Natural killer cell (primary cell): ENCODE measurements at regions not wholly inside any gene's neighbourhood (a gene's known extent, or its start where the extent isn't known, plus 50 kb on each side); places are given as distances from the start of the nearest gene placed in this dataset.

Experiments
- ATAC-seq, 3 donors: fragments of 150-1000 bp in 2 of 3; fragments of 200-7000 bp in 1 of 3; cut with Tn5 transposase; 1 replicate in 1 of 3; 2 replicates in 2 of 3; pipeline ENCODE4 v1.10.0; 2021; ENCODE audit warnings: mild to moderate bottlenecking in 2 of 3, moderate library complexity in 2 of 3
- DNase-seq, 2 donors: peaks; one replicate each; pipeline versions ENCODE4 v3.0.0 to v3.0.0-alpha.2; 2013 to 2021; ENCODE audit warnings: mixed read lengths in 1 of 2
- H3K27ac ChIP-seq: one replicate; pipeline ENCODE4 v1.5.1; 2013; ENCODE audit warnings: mild to moderate bottlenecking, low read length
- H3K27me3 ChIP-seq: one replicate; pipeline ENCODE4 v1.6.1; 2013; ENCODE audit warnings: low read length; ENCODE audit not compliant: control insufficient read depth, insufficient read depth
- H3K36me3 ChIP-seq: one replicate; pipeline ENCODE4 v1.6.1; 2013; ENCODE audit warnings: low read length; ENCODE audit not compliant: control insufficient read depth, insufficient read depth
- H3K4me1 ChIP-seq: one replicate; pipeline ENCODE4 v1.6.1; 2013; ENCODE audit warnings: low read length; ENCODE audit not compliant: control insufficient read depth, insufficient read depth
- H3K4me3 ChIP-seq: one replicate; pipeline ENCODE4 v1.5.1; 2013; ENCODE audit warnings: low read length
- H3K9me3 ChIP-seq: one replicate; pipeline ENCODE4 v1.6.1; 2013; ENCODE audit warnings: low read length; ENCODE audit not compliant: control insufficient read depth, insufficient read depth
- H3K27ac Mint-ChIP-seq, 2 donors: one replicate each; pipeline ENCODE4 v1.8.0; 2022; ENCODE audit warnings: mild to moderate bottlenecking in 2 of 2, mixed read lengths in 2 of 2, moderate library complexity in 1 of 2
- H3K27me3 Mint-ChIP-seq, 2 donors: one replicate each; pipeline ENCODE4 v1.8.0; 2022; ENCODE audit warnings: low read depth in 2 of 2, mixed read lengths in 2 of 2
- H3K36me3 Mint-ChIP-seq: one replicate; pipeline ENCODE4 v1.8.0; 2022; ENCODE audit warnings: mixed read lengths
- H3K4me1 Mint-ChIP-seq, 2 donors: one replicate each; pipeline ENCODE4 v1.8.0; 2022; ENCODE audit warnings: mixed read lengths in 2 of 2
- H3K4me3 Mint-ChIP-seq: one replicate; pipeline ENCODE4 v1.8.0; 2022; ENCODE audit warnings: mild to moderate bottlenecking, moderate library complexity, mixed read lengths
- H3K9me3 Mint-ChIP-seq, 2 donors: one replicate each; pipeline ENCODE4 v1.8.0; 2022; ENCODE audit warnings: mixed read lengths in 2 of 2
- CTCF ChIP-seq: fragments of 200-600 bp; IDR thresholded peaks from one replicate; pipeline ENCODE4 v1.8.0; 2022; ENCODE audit warnings: antibody characterized with exemption
- WGBS: methylation state at CpG from one replicate; pipeline ENCODE4 v1.1.7; 2013; ENCODE audit warnings: missing lambda C conversion rate; ENCODE audit not compliant: insufficient coverage; 5-methylcytosine and 5-hydroxymethylcytosine counted together
- intact Hi-C: fragments of 100-400 bp; cut with micrococcal nuclease; formaldehyde crosslinking; loops from one replicate; pipeline ENCODE4 v1.14.2; 2022

DNA sequence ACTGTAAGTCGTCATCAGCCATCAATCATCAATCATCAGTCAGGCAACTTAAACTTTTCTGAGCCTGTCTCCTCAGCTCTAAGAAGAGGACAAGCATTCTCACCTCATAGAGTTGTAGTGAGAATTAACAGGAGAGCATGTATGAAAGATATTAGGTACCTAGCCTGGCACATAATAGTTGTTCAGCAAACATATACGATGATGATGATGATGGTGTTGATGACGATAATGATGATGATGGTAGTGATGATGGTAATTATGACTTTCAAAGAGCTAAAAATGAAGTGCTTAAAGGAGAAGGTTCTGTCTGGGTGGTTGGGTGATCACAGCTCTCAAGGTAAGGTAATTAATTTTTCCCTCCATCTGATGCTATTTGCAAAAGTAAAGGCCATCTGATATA is 55.1 kb upstream of the ADRB1 start:
- peaks cover 39 to 48% of the 10 kb centered on the region in 2 donors for H3K27me3 Mint-ChIP-seq
- Histone ChIP-seq H3K4me3 (no peak overlapping the region), H3K27me3 (no peaks in the 10 kb centered on the region), H3K27ac (no peak overlapping the region), H3K36me3 (no peaks in the 10 kb centered on the region), H3K9me3 (no peaks in the 10 kb centered on the region), H3K4me1 (peaks cover 10% of the 10 kb centered on the region)
- 97% methylated on average over 2 of the region's 3 CpGs for WGBS
- no peak overlapping the region for H3K4me3 Mint-ChIP-seq
- H3K9me3 Mint-ChIP-seq: peaks cover 0 to 2% of the 10 kb centered on the region in 2 donors
- no peak for DNase-seq
- no peak for TF ChIP-seq CTCF
- ATAC-seq: no peak
- H3K36me3 Mint-ChIP-seq: peaks cover 7% of the 10 kb centered on the region
- peaks cover 8 to 14% of the 10 kb centered on the region in 2 donors for H3K4me1 Mint-ChIP-seq
- no peak overlapping the region for H3K27ac Mint-ChIP-seq
- intact Hi-C loops: no loop called here

DNA sequence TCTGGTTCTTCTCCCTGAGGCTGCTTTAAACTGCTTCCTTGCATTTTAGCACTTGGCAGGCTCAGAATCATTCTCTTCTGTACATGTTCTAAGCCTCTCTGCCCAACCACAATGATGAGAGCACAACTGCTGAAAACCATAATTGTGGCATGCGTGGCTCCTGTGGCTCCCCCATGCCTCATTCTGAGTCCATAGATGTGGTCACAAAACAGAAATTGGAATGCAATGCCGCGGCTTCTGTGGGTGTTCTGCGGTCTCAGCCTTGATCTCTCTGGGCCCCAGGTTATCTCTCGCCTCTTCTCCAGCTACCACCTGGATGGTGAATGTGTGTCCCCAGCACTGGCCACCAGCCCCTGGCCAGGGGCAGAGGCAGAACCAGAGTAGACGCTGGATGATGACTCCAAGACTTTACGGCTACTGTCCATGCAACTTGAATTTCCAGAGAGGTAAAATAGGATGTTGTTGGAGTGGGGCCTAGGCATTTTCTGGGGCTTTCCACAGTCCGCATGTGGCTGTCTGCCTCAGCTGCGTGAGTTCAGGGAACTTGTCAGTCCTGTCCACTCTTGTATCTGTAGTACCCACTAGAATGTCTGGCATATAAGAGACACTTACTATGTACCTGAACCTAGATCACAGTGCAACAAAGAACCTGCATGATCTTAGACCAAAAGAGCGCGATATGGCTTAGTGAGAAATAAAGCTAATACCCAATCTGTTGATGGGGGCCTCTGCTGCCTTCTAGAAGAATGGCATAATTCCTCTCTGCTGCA is 52.4 kb upstream of the ADRB1 start:
- Mint-ChIP-seq H3K9me3 (peaks cover 0 to 2% of the 10 kb centered on the region in 2 donors), H3K4me3 (no peak overlapping the region), H3K27me3 (peaks cover 52% of the 10 kb centered on the region in 2 donors), H3K4me1 (peaks cover 5 to 10% of the 10 kb centered on the region in 2 donors), H3K36me3 (peaks cover 7% of the 10 kb centered on the region), H3K27ac (no peak overlapping the region)
- Histone ChIP-seq H3K4me3 (no peak overlapping the region), H3K27me3 (no peaks in the 10 kb centered on the region), H3K9me3 (no peaks in the 10 kb centered on the region), H3K36me3 (no peaks in the 10 kb centered on the region), H3K4me1 (peaks cover 5% of the 10 kb centered on the region), H3K27ac (no peak overlapping the region)
- 60% methylated on average over 11 of the region's 11 CpGs for WGBS
- intact Hi-C loops: no loop called here
- TF ChIP-seq CTCF: no peak
- no peak for ATAC-seq
- no peak for DNase-seq

GRCh38 chr10:113992471-113993011 is 51.1 kb upstream of the ADRB1 start:
- Histone ChIP-seq H3K27ac (no peak overlapping the region), H3K4me3 (no peak overlapping the region), H3K9me3 (no peaks in the 10 kb centered on the region), H3K36me3 (no peaks in the 10 kb centered on the region), H3K27me3 (no peaks in the 10 kb centered on the region), H3K4me1 (peaks cover 5% of the 10 kb centered on the region)
- Mint-ChIP-seq H3K4me1 (peaks cover 5 to 9% of the 10 kb centered on the region in 2 donors), H3K9me3 (peaks cover 0 to 2% of the 10 kb centered on the region in 2 donors), H3K36me3 (peaks cover 7% of the 10 kb centered on the region), H3K27ac (no peak overlapping the region), H3K27me3 (peaks cover 53 to 55% of the 10 kb centered on the region in 2 donors), H3K4me3 (no peak overlapping the region)
- no peak for TF ChIP-seq CTCF
- ATAC-seq (no peak), DNase-seq (no peak)
- intact Hi-C loops: no loop called here
- 88% methylated on average over 9 of the region's 9 CpGs for WGBS
